H1 (cell line): ENCODE measurements at regions not wholly inside any gene's neighbourhood (a gene's known extent, or its start where the extent isn't known, plus 50 kb on each side); places are given as distances from the start of the nearest gene placed in this dataset.

Source experiments
- EZH2 ChIP-seq: fragments of 200-600 bp; sonication (generic); IDR thresholded peaks from 2 replicates; pipeline ENCODE4 v1.7.1; 2012; ENCODE audit warnings: low read depth, mild to moderate bottlenecking, moderate library complexity, low read length, inconsistent platforms; ENCODE audit not compliant: severe bottlenecking
- POLR2A ChIP-seq, 2 experiments: IDR thresholded peaks; 1 replicate in 1 of 2; 2 replicates in 1 of 2; pipeline ENCODE4 v1.6.1; 2011; ENCODE audit warnings: low read depth in 2 of 2, low read length in 2 of 2, mild to moderate bottlenecking in 2 of 2; ENCODE audit errors: control extremely low read depth in 1 of 2
- RAD21 ChIP-seq, 2 experiments: IDR thresholded peaks in 1 of 2; conservative IDR thresholded peaks in 1 of 2; 2 replicates each; pipeline ENCODE4 v1.6.1; 2011; ENCODE audit warnings: low read depth in 2 of 2, low read length in 2 of 2, improper control_type of control experiment in 1 of 2, inconsistent platforms in 1 of 2, mild to moderate bottlenecking in 1 of 2, moderate library complexity in 1 of 2
- SIX5 ChIP-seq: IDR thresholded peaks from 2 replicates; pipeline ENCODE4 v1.6.1; 2011; ENCODE audit warnings: mild to moderate bottlenecking, low read depth, low read length

GRCh38 chr3:176655404-176656094, 541.7 kb downstream of the TBL1XR1 start (continued):
- no peak for TF ChIP-seq RAD21 (IDR thresholded peaks at IDR 0.05 in 1 of 2, conservative IDR thresholded peaks at IDR 0.05 in 1 of 2; ENCODE audit: low read depth in 2 of 2, low read length in 2 of 2)
- TF ChIP-seq SIX5: no peak
- TF ChIP-seq POLR2A (IDR thresholded peaks at IDR 0.05; ENCODE audit: control extremely low read depth in 1 of 2, low read depth in 2 of 2, low read length in 2 of 2): no peak
- TF ChIP-seq EZH2: no peak
